ENCODE measurements at regions not wholly inside any gene's neighbourhood (a gene's known extent, or its start where the extent isn't known, plus 50 kb on each side); places are given as distances from the start of the nearest gene placed in this dataset.

DNA sequence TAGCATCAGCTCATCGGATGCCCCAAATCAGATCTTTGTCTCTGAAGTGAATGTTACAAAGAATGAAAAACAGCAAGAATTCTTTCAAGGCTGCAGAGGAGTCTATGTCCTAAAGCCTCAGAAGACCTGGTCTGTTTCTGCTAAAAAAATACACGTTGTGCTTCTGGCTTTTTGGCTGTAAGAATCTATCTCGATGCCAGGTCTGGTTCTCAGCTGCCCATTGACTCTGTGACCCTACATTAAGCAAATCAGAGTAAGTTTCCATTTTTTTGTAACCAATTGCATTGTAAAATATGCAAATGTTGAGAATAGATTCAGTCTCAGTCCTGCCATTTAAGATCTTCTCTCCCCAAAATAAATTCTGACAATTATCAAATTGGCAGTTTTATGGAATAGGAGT is 705.4 kb downstream of the RFPL4B start:
- TF ChIP-seq POLR2AphosphoS5 (IDR thresholded peaks at IDR 0.05; ENCODE audit: insufficient read depth, low read depth, low read length), result no peak
- TF ChIP-seq JUN (IDR thresholded peaks at IDR 0.05; ENCODE audit: borderline replicate concordance, insufficient read depth, insufficient read length, low read depth), result no peak
- no peak for TF ChIP-seq FOS (IDR thresholded peaks at IDR 0.05; ENCODE audit: borderline replicate concordance, insufficient read depth, low read length)
- TF ChIP-seq EZH2 (IDR thresholded peaks at IDR 0.05; ENCODE audit: borderline replicate concordance, low read depth, low read length, severe bottlenecking), result no peak
- no peak for TF ChIP-seq MYC (IDR thresholded peaks at IDR 0.05; ENCODE audit: low read depth, low read length)
- no peak for TF ChIP-seq GATA2 (IDR thresholded peaks at IDR 0.05; ENCODE audit: insufficient read depth, insufficient read length, low read depth, low read length)
- no peak for TF ChIP-seq POLR2A (IDR thresholded peaks at IDR 0.05; ENCODE audit: low read depth, low read length)
- TF ChIP-seq, protein P1, sequence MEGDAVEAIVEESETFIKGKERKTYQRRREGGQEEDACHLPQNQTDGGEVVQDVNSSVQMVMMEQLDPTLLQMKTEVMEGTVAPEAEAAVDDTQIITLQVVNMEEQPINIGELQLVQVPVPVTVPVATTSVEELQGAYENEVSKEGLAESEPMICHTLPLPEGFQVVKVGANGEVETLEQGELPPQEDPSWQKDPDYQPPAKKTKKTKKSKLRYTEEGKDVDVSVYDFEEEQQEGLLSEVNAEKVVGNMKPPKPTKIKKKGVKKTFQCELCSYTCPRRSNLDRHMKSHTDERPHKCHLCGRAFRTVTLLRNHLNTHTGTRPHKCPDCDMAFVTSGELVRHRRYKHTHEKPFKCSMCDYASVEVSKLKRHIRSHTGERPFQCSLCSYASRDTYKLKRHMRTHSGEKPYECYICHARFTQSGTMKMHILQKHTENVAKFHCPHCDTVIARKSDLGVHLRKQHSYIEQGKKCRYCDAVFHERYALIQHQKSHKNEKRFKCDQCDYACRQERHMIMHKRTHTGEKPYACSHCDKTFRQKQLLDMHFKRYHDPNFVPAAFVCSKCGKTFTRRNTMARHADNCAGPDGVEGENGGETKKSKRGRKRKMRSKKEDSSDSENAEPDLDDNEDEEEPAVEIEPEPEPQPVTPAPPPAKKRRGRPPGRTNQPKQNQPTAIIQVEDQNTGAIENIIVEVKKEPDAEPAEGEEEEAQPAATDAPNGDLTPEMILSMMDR (IDR thresholded peaks at IDR 0.05; ENCODE audit: extremely low read depth in 1 of 2, insufficient read depth in 1 of 2, low read depth in 1 of 2, low read length in 2 of 2), result no peak
- TF ChIP-seq, protein P2, sequence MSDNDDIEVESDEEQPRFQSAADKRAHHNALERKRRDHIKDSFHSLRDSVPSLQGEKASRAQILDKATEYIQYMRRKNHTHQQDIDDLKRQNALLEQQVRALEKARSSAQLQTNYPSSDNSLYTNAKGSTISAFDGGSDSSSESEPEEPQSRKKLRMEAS (IDR thresholded peaks at IDR 0.05; ENCODE audit: insufficient read depth, insufficient read length), result no peak
- ChIA-PET CTCF (no interaction called here), POLR2A (no interaction called here)
- dilution Hi-C loops (cut with MboI; ENCODE audit: extremely low pct_ligation_motif_present, low sequenced_read_pairs) (no loop called here), intact Hi-C loops (cut with micrococcal nuclease) (loop anchor here (5.0 kb wide), 2 partner anchors 175 to 270 kb away; no protein-coding TSS in a partner anchor)
- no peaks in the 10 kb centered on the region for H3K9me3 ChIP-seq (replicated peaks; ENCODE audit: control insufficient read depth, insufficient read depth, low read length)
- H3K79me2 ChIP-seq (ENCODE audit: control insufficient read depth, insufficient read depth, low read length), result no peaks in the 10 kb centered on the region
- no peak overlapping the region for H3K9ac ChIP-seq (replicated peaks; ENCODE audit: extremely low read depth, insufficient read depth, low read length)
- H2AFZ ChIP-seq (ENCODE audit: low read depth, low read length), result no peak overlapping the region
- H3K4me2 ChIP-seq (ENCODE audit: insufficient read depth, low read length), result no peak overlapping the region
- no peak overlapping the region for H3K27ac ChIP-seq (ENCODE audit: insufficient read depth, low read depth, low read length)
- FAIRE-seq (no peak), DNase-seq (ENCODE audit: low read depth, low spot score) (no peak)
- BruUV-seq (replicated peaks), result no TSS peak
- peaks cover 29% of the 10 kb centered on the region for H3K4me1 ChIP-seq (ENCODE audit: control insufficient read depth, extremely low read depth, insufficient read depth, low read length)
- H3K27me3 ChIP-seq (ENCODE audit: control insufficient read depth in 2 of 2, insufficient read depth in 2 of 2, low read length in 2 of 2), result no peaks in the 10 kb centered on the region
- no peaks in the 10 kb centered on the region for H4K20me1 ChIP-seq (replicated peaks; ENCODE audit: control insufficient read depth, extremely low read depth, insufficient read depth, low read length)
- no peaks in the 10 kb centered on the region for H3K9me1 ChIP-seq (replicated peaks; ENCODE audit: control insufficient read depth, extremely low read depth, insufficient read depth, low read length)
- no peak overlapping the region for H3K4me3 ChIP-seq (replicated peaks in 1 of 3; ENCODE audit: insufficient read depth in 1 of 3, low read depth in 1 of 3, low read length in 3 of 3)
- H3K36me3 ChIP-seq (ENCODE audit: control insufficient read depth in 2 of 2, extremely low read depth in 1 of 2, insufficient read depth in 2 of 2, low read length in 2 of 2), result no peaks in the 10 kb centered on the region

Data from endothelial cell of umbilical vein (primary cell).